K562 (cell line): ENCODE measurements at regions not wholly inside any gene's neighbourhood (a gene's known extent, or its start where the extent isn't known, plus 50 kb on each side); places are given as distances from the start of the nearest gene placed in this dataset.

Experiments used
- ATAC-seq: fragments of 200-7000 bp; cut with Tn5 transposase; 3 replicates; pipeline ENCODE4 v1.9.1; 2020; ENCODE audit warnings: moderate library complexity
- BruUV-seq: library from RNA; stranded (reverse); fragments of 400-500 nt; replicated peaks from 2 replicates; lab custom pipeline; 2021; lab: Mats Ljungman, UMichigan
- CTCF ChIA-PET: fragments of 300-600 bp; formaldehyde crosslinking; extraction: SDS; loops from one replicate; lab custom pipeline; 2021; ENCODE audit warnings: low intra/inter-chr PET ratio; lab: Yijun Ruan, JAX
- POLR2A ChIA-PET: fragments of 300-600, 350-650 bp; sonication (Branson Sonifier 250); formaldehyde crosslinking; extraction: SDS; loops from one replicate; lab custom pipeline; 2021; ENCODE audit warnings: antibody characterized with exemption, inconsistent platforms; lab: Yijun Ruan, JAX
- DNase-seq, 4 experiments: peaks; one replicate each; pipeline versions ENCODE4 v3.0.0 to v3.0.0-alpha.2; 2011 to 2018; ENCODE audit warnings: low spot score in 3 of 4, mixed read lengths in 3 of 4; ENCODE audit errors: extremely low read depth in 1 of 4
- FAIRE-seq: peaks from 2 replicates; lab custom pipeline; 2011; peaks lifted over from hg19 to GRCh38; lab: Jason Lieb, UNC
- H2AFZ ChIP-seq: 2 replicates; pipeline ENCODE4 v1.6.0; 2011; ENCODE audit warnings: low read depth, low read length, control low read depth, inconsistent platforms
- H3K27ac ChIP-seq: fragments of 200-600 bp; 3 replicates; pipeline ENCODE4 v1.8.0; 2011; ENCODE audit warnings: low read depth, mild to moderate bottlenecking, control low read depth, inconsistent platforms, low read length, moderate library complexity, mixed read lengths; ENCODE audit errors: extremely low read depth
- H3K27me3 ChIP-seq, 2 experiments: fragments of 300-600 bp in 1 of 2; 2 replicates in 1 of 2; 3 replicates in 1 of 2; pipeline versions ENCODE4 v1.6.0 to v1.8.0; 2011; ENCODE audit warnings: inconsistent platforms in 2 of 2, low read length in 2 of 2, mild to moderate bottlenecking in 1 of 2, mixed read lengths in 1 of 2, moderate library complexity in 1 of 2; ENCODE audit not compliant: control insufficient read depth in 2 of 2, insufficient read depth in 2 of 2
- H3K36me3 ChIP-seq: fragments of 300-600 bp; 3 replicates; pipeline ENCODE4 v1.8.0; 2011; ENCODE audit warnings: mild to moderate bottlenecking, low read length, inconsistent platforms; ENCODE audit not compliant: control insufficient read depth, insufficient read depth
- H3K4me1 ChIP-seq, 2 experiments: fragments of 200-600 bp in 1 of 2; replicated peaks in 1 of 2; 2 replicates in 1 of 2; 3 replicates in 1 of 2; pipeline versions ENCODE4 v1.5.1 to v1.8.0; 2011; ENCODE audit warnings: inconsistent platforms in 2 of 2, low read length in 2 of 2, mild to moderate bottlenecking in 1 of 2, mixed read lengths in 1 of 2, moderate library complexity in 1 of 2; ENCODE audit not compliant: control insufficient read depth in 2 of 2, insufficient read depth in 2 of 2
- H3K4me2 ChIP-seq: 2 replicates; pipeline ENCODE4 v1.6.1; 2011; ENCODE audit warnings: low read length, control low read depth, inconsistent platforms, mixed read lengths; ENCODE audit not compliant: insufficient read depth
- H3K4me3 ChIP-seq: fragments of 200-600 bp; sonication (generic), shearing (Covaris generic); 2 replicates; pipeline ENCODE4 v1.5.1; 2016; ENCODE audit warnings: control low read depth, inconsistent platforms
- H3K79me2 ChIP-seq: fragments of 200-600 bp; 3 replicates; pipeline ENCODE4 v1.8.0; 2011; ENCODE audit warnings: low read length, inconsistent platforms; ENCODE audit not compliant: control insufficient read depth, insufficient read depth
- H3K9ac ChIP-seq, 2 experiments: 2 replicates each; pipeline versions ENCODE4 v1.6.0 to v1.6.1; 2011; ENCODE audit warnings: low read depth in 2 of 2, low read length in 2 of 2, control low read depth in 1 of 2, inconsistent platforms in 1 of 2, mild to moderate bottlenecking in 1 of 2, mixed read lengths in 1 of 2; ENCODE audit not compliant: insufficient read depth in 1 of 2
- H3K9me1 ChIP-seq: one replicate; pipeline ENCODE4 v1.6.0; 2011; ENCODE audit warnings: inconsistent platforms, mild to moderate bottlenecking, low read length, moderate library complexity; ENCODE audit not compliant: control insufficient read depth, insufficient read depth
- H3K9me3 ChIP-seq: replicated peaks from 2 replicates; pipeline ENCODE4 v1.5.1; 2011; ENCODE audit warnings: low read depth, low read length, inconsistent platforms; ENCODE audit not compliant: control insufficient read depth, insufficient read depth
- H4K20me1 ChIP-seq: replicated peaks from 2 replicates; pipeline ENCODE4 v1.6.1; 2011; ENCODE audit warnings: low read length, inconsistent platforms, mixed read lengths; ENCODE audit not compliant: control insufficient read depth, insufficient read depth
- ERF ChIP-seq: fragments of 450-650 bp; formaldehyde crosslinking; IDR thresholded peaks from 2 replicates; pipeline ENCODE4 v1.4.0; 2020; ENCODE audit warnings: mild to moderate bottlenecking, mixed read lengths
- KDM2B ChIP-seq: fragments of 250-450 bp; sonication (Bioruptor Pico); IDR thresholded peaks from 2 replicates; pipeline ENCODE4 v1.8.0; 2021; ENCODE audit warnings: mild to moderate bottlenecking, moderate library complexity
- PHTF2 ChIP-seq: fragments of 250-450 bp; sonication (Bioruptor Pico); IDR thresholded peaks from 2 replicates; pipeline ENCODE4 v1.5.0; 2021; ENCODE audit warnings: mild to moderate bottlenecking
- PRPF4 ChIP-seq: fragments of 200-400 bp; formaldehyde crosslinking; IDR thresholded peaks from one replicate; pipeline ENCODE4 v1.6.1; 2017; ENCODE audit warnings: low read length, low read depth, mild to moderate bottlenecking; ENCODE audit not compliant: insufficient read depth, poor library complexity, severe bottlenecking
- PTRF ChIP-seq: fragments of 450-650 bp; IDR thresholded peaks from 2 replicates; pipeline ENCODE4 v1.6.1; 2016; ENCODE audit warnings: mild to moderate bottlenecking, missing genetic modification characterization, missing compliant biosample characterization
- SMAD1 ChIP-seq: fragments of 150-350 bp; IDR thresholded peaks from 2 replicates; pipeline ENCODE4 v1.6.1; 2014; ENCODE audit warnings: low read length, low read depth; ENCODE audit not compliant: partially characterized antibody
- SMARCB1 ChIP-seq: IDR thresholded peaks from 2 replicates; pipeline ENCODE4 v1.6.1; 2011; ENCODE audit warnings: improper control_type of control experiment, low read depth; ENCODE audit not compliant: insufficient read length
- TCFL5 ChIP-seq: fragments of 250-450 bp; sonication (Bioruptor Pico); conservative IDR thresholded peaks from 2 replicates; pipeline ENCODE4 v1.6.1; 2021; ENCODE audit warnings: mild to moderate bottlenecking, moderate library complexity, matching md5 sums
- TFAM ChIP-seq: fragments of 250-450 bp; sonication (Bioruptor Pico); conservative IDR thresholded peaks from 2 replicates; pipeline ENCODE4 v1.5.0; 2021; ENCODE audit warnings: mild to moderate bottlenecking, moderate library complexity
- TRIM28 ChIP-seq: fragments of 450-650 bp; IDR thresholded peaks from 2 replicates; pipeline ENCODE4 v1.6.1; 2017
- ZBTB43 ChIP-seq: sonication (generic); formaldehyde crosslinking; IDR thresholded peaks from 2 replicates; pipeline ENCODE4 v1.8.0; 2023; ENCODE audit warnings: mild to moderate bottlenecking, missing genetic modification reagents
- ZNF354B ChIP-seq: fragments of 250-450 bp; sonication (Bioruptor Pico); IDR thresholded peaks from 2 replicates; pipeline ENCODE4 v1.4.0; 2020
- ZNF830 ChIP-seq: fragments of 250-450 bp; sonication (Bioruptor Pico); IDR thresholded peaks from 2 replicates; pipeline ENCODE4 v1.5.0; 2021; ENCODE audit warnings: mild to moderate bottlenecking
- WGBS: fragments of 100-300 bp; shearing (Covaris generic); methylation state at CpG from one replicate; pipeline ENCODE4 v1.1.6; 2016; ENCODE audit warnings: low coverage, mixed read lengths; ENCODE audit not compliant: insufficient coverage; ENCODE audit errors: missing lambda C conversion rate; 5-methylcytosine and 5-hydroxymethylcytosine counted together
- in situ Hi-C: fragments of 300-500 bp; cut with MboI; formaldehyde crosslinking; loops from 4 replicates; pipeline ENCODE4 v1.15.0; 2018; ENCODE audit warnings: inconsistent platforms, mixed read lengths
- intact Hi-C: fragments of 100-400 bp; cut with micrococcal nuclease; formaldehyde crosslinking; loops from 2 replicates; pipeline ENCODE4 v1.14.2; 2022

- BruUV-seq: no TSS peak
- WGBS: 0% methylated on average over 2 of the region's 2 CpGs
- CTCF ChIA-PET: no interaction called here
Observed at GRCh38 chr14:81859046-81859445, 325.4 kb upstream of the SEL1L start.

GRCh38 chr14:81868172-81868571 is 334.5 kb upstream of the SEL1L start:
- WGBS: 1% methylated on average over 5 of the region's 5 CpGs
- FAIRE-seq (no peak), ATAC-seq (no peak), DNase-seq (no peak)
- Histone ChIP-seq H3K79me2 (no peaks in the 10 kb centered on the region), H3K4me1 (no peaks in the 10 kb centered on the region), H3K4me2 (no peak overlapping the region), H3K4me3 (no peak overlapping the region), H4K20me1 (no peaks in the 10 kb centered on the region), H3K36me3 (no peaks in the 10 kb centered on the region), H3K27me3 (no peaks in the 10 kb centered on the region), H3K9me1 (no peaks in the 10 kb centered on the region), H3K9ac (no peak overlapping the region), H3K9me3 (no peaks in the 10 kb centered on the region), H2AFZ (no peak overlapping the region), H3K27ac (no peak overlapping the region)
- POLR2A ChIA-PET: no interaction called here
- intact Hi-C loops (no loop called here), in situ Hi-C loops (no loop called here)
- BruUV-seq: no TSS peak
- TF ChIP-seq PTRF (tag) (no peak), TFAM (no peak), SMARCB1 (no peak), ERF (CRISPR knock-in tag) (no peak), PHTF2 (no peak), SMAD1 (no peak), TCFL5 (CRISPR knock-in tag) (no peak), PRPF4 (no peak), TRIM28 (no peak), ZNF354B (CRISPR knock-in tag) (no peak), ZBTB43 (no peak), ZNF830 (no peak)
- CTCF ChIA-PET: no interaction called here

More at GRCh38 chr14:81859046-81859445, 325.4 kb upstream of the SEL1L start:
- no peak overlapping the region for H3K9ac ChIP-seq
- H4K20me1 ChIP-seq: no peaks in the 10 kb centered on the region
- in situ Hi-C loops: no loop called here
- H3K4me2 ChIP-seq: no peak overlapping the region
- H3K4me1 ChIP-seq: no peaks in the 10 kb centered on the region
- H3K79me2 ChIP-seq: no peaks in the 10 kb centered on the region
- H3K9me3 ChIP-seq: no peaks in the 10 kb centered on the region
- DNase-seq (no peak), FAIRE-seq (no peak), ATAC-seq (no peak)
- H3K4me3 ChIP-seq: no peak overlapping the region
- H3K36me3 ChIP-seq: no peaks in the 10 kb centered on the region
- intact Hi-C loops: no loop called here
- no peak for TF ChIP-seq KDM2B (CRISPR knock-in tag)
- POLR2A ChIA-PET: no interaction called here
- H2AFZ ChIP-seq: no peak overlapping the region
- H3K27ac ChIP-seq: no peak overlapping the region
- H3K9me1 ChIP-seq: no peaks in the 10 kb centered on the region
- no peaks in the 10 kb centered on the region for H3K27me3 ChIP-seq
